ENCODE measurements at regions not wholly inside any gene's neighbourhood (a gene's known extent, or its start where the extent isn't known, plus 50 kb on each side); places are given as distances from the start of the nearest gene placed in this dataset.

GRCh38 chr2:104213758-104214157 lies 640.2 kb upstream of the POU3F3 start:
- Histone ChIP-seq H4K8ac (replicated peaks; ENCODE audit: insufficient read length, low read depth, low read length) (no peak overlapping the region), H3K79me1 (ENCODE audit: insufficient read depth, low read depth, low read length, poor library complexity, severe bottlenecking) (no peaks in the 10 kb centered on the region), H2BK12ac (ENCODE audit: insufficient read length, low read depth, low read length) (no peak overlapping the region), H4K20me1 (ENCODE audit: control insufficient read depth, insufficient read depth, insufficient read length) (no peaks in the 10 kb centered on the region), H2BK20ac (ENCODE audit: low read depth, low read length, poor library complexity, severe bottlenecking) (no peak overlapping the region), H2BK15ac (ENCODE audit: low read depth, low read length) (no peak overlapping the region), H3K27ac (ENCODE audit: insufficient read length, low read depth, low read length) (no peak overlapping the region), H2AFZ (ENCODE audit: low read length) (no peak overlapping the region), H2BK5ac (ENCODE audit: insufficient read length, low read length) (no peak overlapping the region), H3K14ac (ENCODE audit: insufficient read depth, low read length) (no peak overlapping the region), H3K23ac (ENCODE audit: insufficient read length, low read depth, low read length) (no peak overlapping the region), H3K4me1 (ENCODE audit: insufficient read depth, low read length) (no peaks in the 10 kb centered on the region; the same call in 1 of the 2 replicates), H2AK5ac (ENCODE audit: insufficient read length, low read length) (no peak overlapping the region), H3K4ac (ENCODE audit: low read depth, low read length) (no peak overlapping the region), H3K56ac (ENCODE audit: insufficient read length, low read depth, low read length) (no peak overlapping the region), H3K27me3 (ENCODE audit: insufficient read depth, low read length) (no peaks in the 10 kb centered on the region), H3K79me2 (ENCODE audit: insufficient read depth, low read length) (no peaks in the 10 kb centered on the region), H3K4me2 (ENCODE audit: insufficient read depth, insufficient read length, low read length) (no peak overlapping the region), H4K91ac (ENCODE audit: insufficient read length, low read depth, low read length) (no peak overlapping the region), H3K9ac (ENCODE audit: extremely low read depth, insufficient read length, low read length) (no peak overlapping the region), H3T11ph (ENCODE audit: low read length) (no peak overlapping the region), H3K9me3 (ENCODE audit: control insufficient read depth, low read depth, low read length) (no peaks in the 10 kb centered on the region), H3K18ac (ENCODE audit: insufficient read length, low read depth, low read length) (no peak overlapping the region), H3K23me2 (ENCODE audit: insufficient read length, low read depth, low read length, poor library complexity, severe bottlenecking) (no peaks in the 10 kb centered on the region), H2BK120ac (ENCODE audit: low read depth, low read length, poor library complexity, severe bottlenecking) (no peak overlapping the region), H4K5ac (ENCODE audit: insufficient read length, low read depth, low read length) (no peak overlapping the region)
- H3K4me3 Mint-ChIP-seq: no peak overlapping the region
- H3K9me3 Mint-ChIP-seq: no peaks in the 10 kb centered on the region
- no peaks in the 10 kb centered on the region for H3K36me3 Mint-ChIP-seq (ENCODE audit: insufficient read depth in 1 of 3, low read depth in 3 of 3)
- WGBS (ENCODE audit: extremely low coverage, insufficient read length, low lambda C conversion rate): no CpG with 5 or more reads among the region's 8 CpGs
- TF ChIP-seq CTCF (conservative IDR thresholded peaks at IDR 0.05): no peak
- peaks cover 27 to 28% of the 10 kb centered on the region in 2 experiments for H3K4me1 Mint-ChIP-seq
- H3K27me3 Mint-ChIP-seq (ENCODE audit: low read depth): peaks cover 3% of the 10 kb centered on the region; the same call in 1 of the 2 replicates
- peak overlapping the region in 1 of 3 experiments; percentile 51; a peak in 1 of 7 replicates for H3K27ac Mint-ChIP-seq
- DNase-seq: no peak

All from H9 (cell line).